Right hindlimb (tissue), 1 donor: ENCODE measurements at regions not wholly inside any gene's neighbourhood (a gene's known extent, or its start where the extent isn't known, plus 50 kb on each side); places are given as distances from the start of the nearest gene placed in this dataset.

Experiments used
- DNase-seq: peaks from one replicate; pipeline ENCODE4 v3.0.0-alpha.2; 2018

DNA sequence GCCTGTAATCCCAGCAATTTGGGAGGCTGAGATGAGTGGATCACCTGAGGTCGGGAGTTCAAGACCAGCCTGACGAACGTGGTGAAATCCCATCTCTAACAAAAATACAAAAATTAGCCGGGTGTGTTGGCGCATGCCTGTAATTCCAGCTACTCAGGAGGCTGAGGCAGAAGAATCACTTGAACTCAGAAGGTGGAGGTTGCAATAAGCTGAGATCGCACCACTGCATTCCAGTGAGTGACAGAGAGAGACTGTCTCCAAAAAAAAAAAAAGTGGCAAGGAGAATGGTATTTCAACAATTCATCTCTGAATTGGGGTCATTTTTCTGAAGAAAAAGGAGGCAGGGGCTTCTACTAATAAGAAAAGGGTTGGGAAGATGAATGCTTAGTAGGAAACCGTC is 111.5 kb upstream of the NHSL1 start:
- DNase-seq, result no peak

DNA sequence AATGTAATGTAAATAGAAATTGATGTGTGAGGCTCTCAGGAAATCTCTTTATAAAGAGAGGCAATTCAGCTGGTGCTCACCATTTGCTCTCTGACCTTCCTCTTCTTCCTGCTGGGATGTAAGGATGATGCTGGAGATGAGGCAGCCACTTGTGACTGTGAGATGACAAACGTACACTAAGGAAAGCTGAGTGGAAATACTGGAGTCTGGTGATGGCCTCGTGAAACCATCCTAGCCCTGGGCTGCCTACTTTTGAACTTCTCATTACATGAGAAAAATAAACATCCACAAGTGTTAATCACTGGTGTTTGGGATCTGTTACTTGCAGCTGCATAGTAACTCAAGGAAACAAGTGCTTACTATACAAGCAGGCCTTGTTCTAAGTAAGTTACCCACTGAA is 114.9 kb upstream of the NHSL1 start:
- no peak for DNase-seq

DNA sequence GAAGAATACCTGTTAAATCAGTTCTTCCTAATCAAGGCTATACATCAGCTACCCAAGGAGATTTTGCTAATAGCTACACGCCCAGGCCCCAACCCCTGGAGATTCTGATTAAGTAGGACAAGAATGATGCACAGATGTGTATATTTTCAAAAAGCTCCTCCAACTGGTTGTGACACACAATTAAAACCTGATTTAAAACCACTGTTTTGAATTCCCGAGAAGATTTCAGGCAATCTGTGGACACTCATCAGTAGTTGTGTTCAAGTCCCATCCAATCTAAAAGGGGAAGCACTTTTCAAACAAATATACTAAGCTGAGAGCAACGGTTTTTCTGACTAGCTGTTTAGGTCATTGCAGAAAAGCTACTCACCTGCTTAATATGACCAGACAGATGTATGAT is 118.9 kb upstream of the NHSL1 start:
- no peak for DNase-seq

- DNase-seq, result no peak
These were observed 121.3 kb upstream of the NHSL1 start for GRCh38 chr6:138620630-138621029.

DNA sequence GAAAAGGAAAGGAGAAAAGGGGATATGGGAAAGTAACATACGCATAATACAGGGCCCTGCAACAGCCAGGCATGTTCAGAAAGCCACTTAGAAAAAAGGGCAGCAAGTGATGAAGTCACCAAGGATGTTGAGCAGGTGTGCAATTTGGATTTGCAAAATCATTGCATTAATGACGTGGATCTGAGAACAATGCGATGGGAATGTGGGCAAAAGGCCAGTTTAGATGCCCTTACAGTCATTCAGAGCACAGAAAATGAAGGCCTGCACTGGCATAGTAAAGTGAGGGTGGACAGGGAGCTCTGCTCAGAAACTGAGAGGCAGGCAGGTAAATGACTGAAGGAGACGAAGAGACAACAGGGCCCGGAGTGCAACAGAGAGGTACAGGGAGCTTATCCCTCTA is 123.7 kb upstream of the NHSL1 start:
- no peak for DNase-seq

- no peak for DNase-seq
These were observed 132.3 kb upstream of the NHSL1 start for GRCh38 chr6:138631566-138631965.

DNA sequence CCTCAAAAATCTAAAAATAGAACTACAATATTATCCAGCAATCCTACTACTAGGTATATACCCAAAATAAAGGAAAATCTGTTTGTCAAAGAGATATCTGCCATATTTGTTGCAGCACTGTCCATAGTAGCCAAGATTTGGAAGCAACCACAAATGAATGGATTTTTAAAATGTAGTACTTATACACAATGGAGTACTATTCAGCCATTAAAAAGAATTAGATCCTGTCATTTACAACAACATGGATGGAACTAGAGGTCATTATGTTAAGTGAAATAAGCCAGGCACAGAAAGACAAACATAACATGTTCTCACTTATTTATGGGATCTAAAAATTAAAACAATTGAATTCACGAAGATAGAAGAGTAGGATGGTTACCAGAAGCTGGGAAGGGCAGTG is 135.7 kb upstream of the CCDC28A start:
- DNase-seq, result no peak

GRCh38 chr6:138638604-138639003 is 135.0 kb upstream of the CCDC28A start:
- no peak for DNase-seq

DNA sequence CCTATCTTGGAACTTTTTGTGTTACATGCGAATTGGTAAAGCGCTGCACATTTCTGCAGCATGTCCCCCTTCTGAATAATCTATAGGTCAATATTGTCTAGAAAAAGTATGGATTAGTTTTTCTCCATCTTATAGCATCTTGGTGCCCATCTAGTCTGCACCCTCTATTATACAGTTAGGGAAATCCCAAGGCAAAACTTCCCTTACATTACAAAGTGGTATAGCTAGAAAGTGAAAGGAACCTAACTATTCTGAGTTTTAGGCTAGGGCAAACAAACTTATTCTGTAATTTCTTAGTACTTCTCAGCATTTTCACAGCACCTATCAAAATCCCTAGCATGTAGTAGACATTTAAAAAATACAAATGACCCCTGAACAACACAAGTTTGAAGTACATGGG is 133.5 kb upstream of the CCDC28A start:
- no peak for DNase-seq

GRCh38 chr6:138643210-138643609 is 130.4 kb upstream of the CCDC28A start:
- no peak for DNase-seq

GRCh38 chr6:138645976-138646640 is 127.5 kb upstream of the CCDC28A start:
- no peak for DNase-seq

DNA sequence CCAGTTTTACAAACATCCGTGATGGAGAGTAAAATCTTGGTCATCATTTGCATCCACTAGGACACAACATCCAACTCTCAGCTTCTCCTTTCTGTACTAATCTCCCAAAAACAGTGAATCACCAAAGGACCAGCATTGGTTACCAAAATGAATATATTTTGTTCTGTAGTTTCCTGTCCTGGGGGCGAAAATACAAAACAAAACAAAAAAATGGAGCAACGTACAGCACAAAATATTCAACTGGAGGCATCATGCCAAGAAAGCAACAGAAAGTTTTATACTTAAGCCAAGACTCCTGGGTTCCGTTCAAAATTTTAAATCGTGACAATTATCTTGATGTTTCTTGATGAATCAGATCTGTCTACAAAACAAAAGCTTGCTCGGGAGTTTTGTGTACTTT is 126.6 kb upstream of the CCDC28A start:
- DNase-seq, result no peak

DNA sequence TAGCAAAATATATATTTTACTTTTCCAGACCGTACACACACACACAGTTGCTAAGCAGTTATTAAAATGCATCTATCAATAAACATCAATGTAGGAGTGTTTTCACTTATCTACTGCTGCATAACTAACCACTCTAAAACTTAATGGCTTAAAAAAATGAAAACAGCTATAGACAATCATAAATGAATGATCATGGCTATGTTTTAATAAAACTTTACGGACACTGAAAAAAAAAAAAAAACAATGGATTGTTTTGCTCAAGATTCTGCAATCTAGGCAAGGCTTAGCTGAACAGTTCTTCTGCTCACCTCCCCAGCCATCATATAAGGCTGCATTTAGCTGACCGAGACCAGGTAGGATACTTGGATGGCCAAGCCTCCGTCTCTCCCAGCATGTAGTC is 125.4 kb upstream of the CCDC28A start:
- DNase-seq, result no peak

DNA sequence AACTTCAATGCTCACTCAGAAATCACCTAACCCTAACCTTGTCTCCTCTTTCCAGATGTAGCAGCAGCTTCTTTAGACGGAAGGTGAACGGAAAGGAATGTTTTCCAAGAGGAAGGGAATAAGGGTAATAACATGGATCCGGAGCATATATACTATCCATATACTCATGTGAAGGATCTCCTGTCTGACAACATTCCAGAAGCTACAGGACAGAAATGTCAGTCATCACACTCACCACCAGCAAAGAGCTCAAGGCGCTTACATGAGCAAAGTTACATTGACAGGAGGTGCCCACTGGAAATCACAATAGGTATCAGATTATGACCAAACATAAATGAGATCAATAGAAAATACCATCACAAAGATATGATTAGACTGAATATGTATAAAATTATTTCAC is 122.1 kb upstream of the CCDC28A start:
- DNase-seq, result no peak

GRCh38 chr6:138652824-138653223 is 120.7 kb upstream of the CCDC28A start:
- DNase-seq, result no peak

DNA sequence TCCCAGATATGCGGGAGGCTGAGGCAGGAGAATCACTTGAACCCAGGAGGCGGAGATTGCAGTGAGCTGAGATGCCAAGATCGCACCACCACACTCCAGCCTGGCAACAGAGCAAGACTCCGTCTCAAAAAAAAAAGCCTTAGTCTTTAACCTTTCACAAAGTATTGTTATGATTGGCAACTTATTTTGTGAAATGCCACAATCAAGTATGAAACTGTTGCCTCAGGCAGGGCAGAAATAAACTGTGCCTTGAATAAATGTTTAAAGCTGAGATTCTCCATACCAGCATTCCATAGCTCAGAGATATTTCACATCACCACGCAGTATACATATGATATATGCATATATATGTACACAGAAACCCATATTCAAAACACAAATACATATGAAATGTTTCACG is 120.1 kb upstream of the CCDC28A start:
- no peak for DNase-seq

GRCh38 chr6:138654715-138655634 is 118.6 kb upstream of the CCDC28A start:
- no peak for DNase-seq

DNA sequence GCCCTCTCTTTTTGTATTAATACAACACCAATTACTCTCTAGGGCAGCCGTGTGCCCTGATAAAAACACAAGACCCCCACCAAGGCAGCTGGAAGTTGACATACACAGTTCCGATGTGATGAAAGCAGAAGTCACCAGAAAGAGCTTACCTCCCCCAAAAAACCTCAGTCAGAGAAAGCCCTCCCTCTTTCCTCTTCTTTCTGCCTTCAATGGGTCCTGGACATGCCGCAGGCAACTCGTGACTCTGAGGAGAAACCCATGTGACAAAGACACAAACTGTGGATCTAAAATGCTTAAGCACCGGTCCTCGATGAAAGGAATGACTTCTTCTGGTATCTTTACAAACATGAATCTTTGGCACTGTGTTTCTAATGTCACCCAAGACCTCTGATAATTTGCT is 117.7 kb upstream of the CCDC28A start:
- no peak for DNase-seq

GRCh38 chr6:138656364-138657064 is 117.1 kb upstream of the CCDC28A start:
- DNase-seq, result no peak

- peak; percentile 30 for DNase-seq
These were observed 116.5 kb upstream of the CCDC28A start for GRCh38 chr6:138657065-138657425.

DNA sequence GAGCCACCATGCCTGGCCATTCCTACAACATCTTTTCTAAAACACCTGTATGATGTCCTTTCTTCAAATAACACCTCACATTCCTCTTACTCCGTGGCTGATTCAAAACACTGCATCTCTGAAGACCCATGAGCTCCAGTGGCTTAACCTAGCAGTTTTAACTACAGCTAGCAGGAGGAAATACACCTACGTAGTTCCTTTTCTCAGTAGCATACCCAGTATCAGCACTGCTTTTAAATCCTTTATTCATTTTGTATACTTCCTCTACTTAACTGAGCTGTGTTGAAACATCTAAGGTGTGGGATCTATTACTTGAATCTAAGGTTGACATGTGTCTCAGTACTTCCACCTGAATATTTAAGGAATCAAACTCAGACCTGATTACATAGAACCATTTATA is 113.6 kb upstream of the CCDC28A start:
- DNase-seq, result no peak

GRCh38 chr6:138662471-138662870 is 111.1 kb upstream of the CCDC28A start:
- DNase-seq, result no peak

DNA sequence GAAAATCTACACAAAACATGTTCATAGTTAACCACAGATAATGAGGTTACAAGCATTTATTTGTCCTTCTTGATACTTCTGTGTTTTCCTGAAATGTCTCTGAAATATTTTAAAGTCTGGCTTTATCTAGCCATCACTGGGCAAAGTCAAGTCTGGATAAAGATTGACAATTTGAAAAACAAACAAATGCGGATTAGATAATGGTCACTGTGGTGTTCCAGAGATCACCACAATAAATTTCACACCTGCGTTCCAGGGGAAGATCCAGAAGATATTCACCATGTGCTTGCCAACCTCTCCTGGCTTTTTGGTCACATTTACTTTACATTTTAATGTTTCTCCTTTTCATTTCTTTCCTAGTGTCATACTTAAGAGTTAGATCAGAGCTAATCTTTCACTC is 109.7 kb upstream of the CCDC28A start:
- DNase-seq, result no peak

GRCh38 chr6:138664745-138665144 is 108.8 kb upstream of the CCDC28A start:
- no peak for DNase-seq
